Smooth muscle cell (in vitro differentiated cells): ENCODE measurements at regions not wholly inside any gene's neighbourhood (a gene's known extent, or its start where the extent isn't known, plus 50 kb on each side); places are given as distances from the start of the nearest gene placed in this dataset.

Experiments used
- DNase-seq: peaks from one replicate; lab custom pipeline; 2025; ENCODE audit not compliant: unreplicated experiment; lab: John Stamatoyannopoulos, UW
- H2AFZ ChIP-seq: fragments of 200-600 bp; sonication (generic); 2 replicates; pipeline ENCODE4 v1.6.0; 2016; ENCODE audit warnings: antibody characterized with exemption, low read depth, mild to moderate bottlenecking
- H3F3A ChIP-seq: fragments of 200-600 bp; sonication (generic); 2 replicates; pipeline ENCODE4 v1.6.0; 2017; ENCODE audit warnings: antibody characterized with exemption, low read depth
- H3K27ac ChIP-seq: fragments of 200-600 bp; sonication (generic); 2 replicates; pipeline ENCODE4 v1.5.1; 2016; ENCODE audit warnings: low read depth, mild to moderate bottlenecking
- H3K27me3 ChIP-seq: fragments of 200-600 bp; sonication (generic); 2 replicates; pipeline ENCODE4 v1.6.1; 2016; ENCODE audit warnings: low read depth, mild to moderate bottlenecking
- H3K36me3 ChIP-seq: fragments of 200-600 bp; sonication (generic); 2 replicates; pipeline ENCODE4 v1.5.1; 2016; ENCODE audit warnings: low read depth
- H3K4me1 ChIP-seq: fragments of 200-600 bp; sonication (generic); 2 replicates; pipeline ENCODE4 v1.5.1; 2016; ENCODE audit warnings: low read depth
- H3K4me2 ChIP-seq: fragments of 200-600 bp; sonication (generic); 2 replicates; pipeline ENCODE4 v1.6.0; 2016; ENCODE audit warnings: mild to moderate bottlenecking
- H3K4me3 ChIP-seq: fragments of 200-600 bp; sonication (generic); 2 replicates; pipeline ENCODE4 v1.5.1; 2016; ENCODE audit warnings: mild to moderate bottlenecking
- H3K79me2 ChIP-seq: fragments of 200-600 bp; sonication (generic); 2 replicates; pipeline ENCODE4 v1.6.0; 2016; ENCODE audit warnings: low read depth, mild to moderate bottlenecking
- H3K9ac ChIP-seq: fragments of 200-600 bp; sonication (generic); 2 replicates; pipeline ENCODE4 v1.6.0; 2016; ENCODE audit warnings: low read depth
- H3K9me3 ChIP-seq: fragments of 200-600 bp; sonication (generic); replicated peaks from 2 replicates; pipeline ENCODE4 v1.5.1; 2016; ENCODE audit warnings: low read depth
- H4K20me1 ChIP-seq: fragments of 200-600 bp; sonication (generic); 2 replicates; pipeline ENCODE4 v1.6.0; 2016; ENCODE audit warnings: low read depth
- WGBS: methylation state at CpG from one replicate; pipeline ENCODE4 v1.1.7; 2016; ENCODE audit warnings: low lambda C conversion rate; 5-methylcytosine and 5-hydroxymethylcytosine counted together
- TF ChIP-seq, protein P1 (sequence below): fragments of 200-600 bp; sonication (generic); IDR thresholded peaks from 2 replicates; pipeline ENCODE4 v1.5.1; 2017; ENCODE audit warnings: borderline replicate concordance, mild to moderate bottlenecking, antibody characterized with exemption; ENCODE audit not compliant: insufficient read depth, poor library complexity, severe bottlenecking

DNA sequence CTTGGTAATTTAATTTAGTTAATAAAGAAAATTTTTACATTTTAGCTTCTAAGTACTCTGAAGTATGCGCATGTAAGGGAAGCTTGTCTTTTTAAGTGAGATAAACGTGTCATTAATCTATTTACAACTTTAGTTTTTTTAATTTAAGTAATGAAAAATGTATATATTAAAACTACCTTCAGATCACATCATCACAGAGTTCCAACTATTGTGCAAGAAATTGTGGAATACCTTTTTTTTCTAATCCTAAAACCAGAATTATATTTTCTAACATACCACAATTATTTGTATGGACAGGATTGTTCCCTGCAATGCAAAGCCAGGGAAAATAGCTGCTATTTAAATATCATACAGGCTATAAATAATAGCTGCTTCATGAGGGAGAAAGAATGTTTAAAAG is 303.2 kb upstream of the KCND2 start:
- TF ChIP-seq, protein P1, sequence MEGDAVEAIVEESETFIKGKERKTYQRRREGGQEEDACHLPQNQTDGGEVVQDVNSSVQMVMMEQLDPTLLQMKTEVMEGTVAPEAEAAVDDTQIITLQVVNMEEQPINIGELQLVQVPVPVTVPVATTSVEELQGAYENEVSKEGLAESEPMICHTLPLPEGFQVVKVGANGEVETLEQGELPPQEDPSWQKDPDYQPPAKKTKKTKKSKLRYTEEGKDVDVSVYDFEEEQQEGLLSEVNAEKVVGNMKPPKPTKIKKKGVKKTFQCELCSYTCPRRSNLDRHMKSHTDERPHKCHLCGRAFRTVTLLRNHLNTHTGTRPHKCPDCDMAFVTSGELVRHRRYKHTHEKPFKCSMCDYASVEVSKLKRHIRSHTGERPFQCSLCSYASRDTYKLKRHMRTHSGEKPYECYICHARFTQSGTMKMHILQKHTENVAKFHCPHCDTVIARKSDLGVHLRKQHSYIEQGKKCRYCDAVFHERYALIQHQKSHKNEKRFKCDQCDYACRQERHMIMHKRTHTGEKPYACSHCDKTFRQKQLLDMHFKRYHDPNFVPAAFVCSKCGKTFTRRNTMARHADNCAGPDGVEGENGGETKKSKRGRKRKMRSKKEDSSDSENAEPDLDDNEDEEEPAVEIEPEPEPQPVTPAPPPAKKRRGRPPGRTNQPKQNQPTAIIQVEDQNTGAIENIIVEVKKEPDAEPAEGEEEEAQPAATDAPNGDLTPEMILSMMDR, result no peak
- H3F3A ChIP-seq, result peaks cover 8% of the 10 kb centered on the region
- no peaks in the 10 kb centered on the region for H3K27me3 ChIP-seq
- H3K4me2 ChIP-seq, result no peak overlapping the region
- DNase-seq, result no peak
- peaks cover 11% of the 10 kb centered on the region for H3K4me1 ChIP-seq
- H2AFZ ChIP-seq, result peak overlapping the region; percentile 68
- H3K79me2 ChIP-seq, result no peaks in the 10 kb centered on the region
- H3K27ac ChIP-seq, result no peak overlapping the region
- H3K4me3 ChIP-seq, result no peak overlapping the region
- H3K9ac ChIP-seq, result no peak overlapping the region
- no peaks in the 10 kb centered on the region for H4K20me1 ChIP-seq
- no peaks in the 10 kb centered on the region for H3K36me3 ChIP-seq
- H3K9me3 ChIP-seq, result no peaks in the 10 kb centered on the region
- 84% methylated on average over 2 of the region's 2 CpGs for WGBS

DNA sequence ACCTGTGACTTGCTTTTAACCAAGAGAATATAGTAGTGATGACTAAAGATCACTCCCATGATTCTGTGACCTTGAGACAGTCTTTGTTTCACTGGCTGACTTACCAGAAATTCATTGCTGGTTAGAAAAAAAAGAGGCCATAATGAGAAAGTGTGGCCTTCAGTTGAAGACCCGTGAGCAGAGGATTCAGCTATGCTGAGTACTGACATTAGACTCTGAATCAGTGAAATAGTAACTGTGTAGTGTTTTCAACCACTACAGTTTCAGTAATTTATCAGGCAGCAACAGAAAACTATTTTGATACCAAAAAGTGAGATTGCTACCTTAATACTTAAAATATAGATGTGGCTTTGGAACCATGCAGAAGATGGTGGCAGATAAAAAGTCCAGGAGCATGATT is 298.0 kb upstream of the KCND2 start:
- H3K9me3 ChIP-seq, result no peaks in the 10 kb centered on the region
- DNase-seq, result no peak
- H3K9ac ChIP-seq, result no peak overlapping the region
- H3K36me3 ChIP-seq, result no peaks in the 10 kb centered on the region
- no peaks in the 10 kb centered on the region for H3K79me2 ChIP-seq
- H3K27me3 ChIP-seq, result no peaks in the 10 kb centered on the region
- no peak overlapping the region for H3K4me2 ChIP-seq
- H2AFZ ChIP-seq, result peak overlapping the region; percentile 78
- H4K20me1 ChIP-seq, result no peaks in the 10 kb centered on the region
- no peak overlapping the region for H3K27ac ChIP-seq
- no peaks in the 10 kb centered on the region for H3K4me1 ChIP-seq
- TF ChIP-seq, protein P1, result no peak
- 79% methylated on average over 1 of the region's 1 CpG for WGBS
- H3F3A ChIP-seq, result no peaks in the 10 kb centered on the region
- H3K4me3 ChIP-seq, result no peak overlapping the region

DNA sequence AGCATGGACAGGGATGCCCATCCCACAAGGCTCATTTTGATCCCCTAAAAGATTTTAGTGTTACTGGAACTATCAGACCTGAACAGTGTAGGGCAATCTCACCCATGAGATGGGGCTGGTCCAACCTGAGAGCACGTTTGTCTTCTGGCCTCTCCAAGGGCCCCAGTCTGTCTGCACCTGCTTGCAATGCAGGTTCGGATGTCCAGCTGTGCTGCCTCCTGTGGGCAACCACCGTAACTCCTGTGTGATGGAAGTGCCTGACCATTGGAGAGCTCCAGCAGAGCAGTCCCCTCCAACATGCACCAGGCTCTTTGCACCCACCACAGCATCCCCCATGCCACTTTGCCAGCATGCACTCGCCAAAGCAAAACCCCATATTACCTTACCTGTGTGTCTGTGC is 290.1 kb upstream of the KCND2 start:
- Histone ChIP-seq H2AFZ (no peak overlapping the region), H3K9me3 (no peaks in the 10 kb centered on the region), H3K4me2 (no peak overlapping the region), H3F3A (no peaks in the 10 kb centered on the region), H3K79me2 (no peaks in the 10 kb centered on the region), H3K4me1 (no peaks in the 10 kb centered on the region), H3K27me3 (no peaks in the 10 kb centered on the region), H3K36me3 (no peaks in the 10 kb centered on the region), H4K20me1 (no peaks in the 10 kb centered on the region), H3K4me3 (no peak overlapping the region), H3K27ac (no peak overlapping the region), H3K9ac (no peak overlapping the region)
- 88% methylated on average over 4 of the region's 4 CpGs for WGBS
- no peak for DNase-seq
- TF ChIP-seq, protein P1, result no peak

DNA sequence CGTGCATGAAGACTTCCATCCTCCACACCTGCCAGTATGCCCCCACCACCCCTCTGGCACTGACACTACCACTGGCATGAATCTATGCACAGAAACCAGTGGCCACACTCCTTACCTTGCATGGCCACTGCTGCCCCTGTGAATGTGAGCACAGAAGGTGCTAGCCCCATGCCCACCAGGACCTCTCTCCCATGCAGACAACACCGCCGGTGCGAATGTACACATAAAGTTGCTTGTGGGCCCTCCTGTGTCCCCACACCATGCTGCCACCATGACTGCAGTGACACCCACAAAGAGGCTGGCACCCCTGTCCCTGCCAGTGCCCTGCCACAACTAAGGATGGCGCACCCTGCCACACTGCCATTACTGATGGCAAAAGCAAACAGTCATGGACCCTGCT is 289.5 kb upstream of the KCND2 start:
- WGBS, result 91% methylated on average over 5 of the region's 5 CpGs
- H3K36me3 ChIP-seq, result no peaks in the 10 kb centered on the region
- no peak overlapping the region for H2AFZ ChIP-seq
- no peaks in the 10 kb centered on the region for H4K20me1 ChIP-seq
- H3F3A ChIP-seq, result no peaks in the 10 kb centered on the region
- H3K27me3 ChIP-seq, result no peaks in the 10 kb centered on the region
- H3K27ac ChIP-seq, result no peak overlapping the region
- H3K79me2 ChIP-seq, result no peaks in the 10 kb centered on the region
- H3K4me1 ChIP-seq, result no peaks in the 10 kb centered on the region
- no peak overlapping the region for H3K4me2 ChIP-seq
- TF ChIP-seq, protein P1, result no peak
- H3K9me3 ChIP-seq, result no peaks in the 10 kb centered on the region
- H3K4me3 ChIP-seq, result no peak overlapping the region
- no peak overlapping the region for H3K9ac ChIP-seq
- DNase-seq, result no peak
